ENCODE measurements at regions not wholly inside any gene's neighbourhood (a gene's known extent, or its start where the extent isn't known, plus 50 kb on each side); places are given as distances from the start of the nearest gene placed in this dataset.
"Not testable (repeated sequence)": the region's sequence is repeated elsewhere in the genome, so short reads cannot be mapped to it uniquely, and the experiment has no call there.

GRCh38 chr14:71555654-71556559 lies 376.3 kb upstream of the RGS6 start:
- peak; percentile 17 to 26 for DNase-seq (ENCODE audit: low read depth in 2 of 2, low spot score in 1 of 2)

- no peak for DNase-seq (ENCODE audit: low read depth in 2 of 2, low spot score in 1 of 2)
Measured at GRCh38 chr14:71556730-71557129, 375.5 kb upstream of the RGS6 start.

GRCh38 chr14:71557351-71557750 lies 374.9 kb upstream of the RGS6 start:
- no peak for DNase-seq (ENCODE audit: low read depth in 2 of 2, low spot score in 1 of 2)

- not testable (repeated sequence) for DNase-seq (ENCODE audit: low read depth in 2 of 2, low spot score in 1 of 2)
Measured at GRCh38 chr14:71558943-71559342, 373.3 kb upstream of the RGS6 start.

DNA sequence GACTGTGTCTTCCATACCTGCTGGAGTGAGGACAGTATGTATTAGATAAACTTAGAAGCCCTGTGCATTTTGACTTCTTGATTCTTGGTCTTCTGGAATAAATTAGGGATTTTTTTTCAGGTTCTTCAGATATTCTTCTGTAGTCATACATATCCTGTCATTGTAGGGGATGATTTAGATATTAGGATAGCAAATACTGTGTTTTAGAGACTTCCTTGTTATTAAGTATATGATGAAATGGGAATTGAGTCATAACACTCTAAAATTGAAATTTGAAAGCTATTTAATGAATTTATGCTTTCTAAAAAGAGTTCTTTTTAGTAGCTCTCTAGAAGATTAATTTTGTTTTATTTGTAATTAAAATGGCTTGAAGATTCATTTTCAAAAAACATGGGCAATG lies 371.5 kb upstream of the RGS6 start:
- no peak for DNase-seq (ENCODE audit: low read depth in 2 of 2, low spot score in 1 of 2)

GRCh38 chr14:71563492-71564153 lies 368.6 kb upstream of the RGS6 start:
- DNase-seq (ENCODE audit: low read depth in 2 of 2, low spot score in 1 of 2) = no peak

DNA sequence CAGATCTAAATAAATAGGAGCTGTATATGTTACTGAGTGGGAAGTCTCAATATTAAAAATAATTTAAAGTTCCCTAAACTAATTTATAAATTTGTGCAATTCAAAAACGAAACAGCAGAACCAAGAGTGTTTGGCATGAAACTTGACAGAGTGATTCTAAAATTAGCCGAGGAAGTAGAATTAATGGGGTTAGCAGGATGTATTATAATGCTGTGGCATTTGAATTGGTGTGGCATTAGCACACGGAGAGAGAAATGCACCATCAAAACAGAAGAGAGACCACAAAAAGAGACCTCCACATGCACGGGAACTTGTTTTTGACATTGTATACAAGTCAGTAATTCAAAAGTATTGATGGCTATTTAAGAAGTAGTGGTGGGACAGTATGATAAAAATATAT lies 366.0 kb upstream of the RGS6 start:
- no peak for DNase-seq (ENCODE audit: low read depth in 2 of 2, low spot score in 1 of 2)

- DNase-seq (ENCODE audit: low read depth in 2 of 2, low spot score in 1 of 2) = not testable (repeated sequence)
Measured at GRCh38 chr14:71567499-71568133, 364.6 kb upstream of the RGS6 start.

DNA sequence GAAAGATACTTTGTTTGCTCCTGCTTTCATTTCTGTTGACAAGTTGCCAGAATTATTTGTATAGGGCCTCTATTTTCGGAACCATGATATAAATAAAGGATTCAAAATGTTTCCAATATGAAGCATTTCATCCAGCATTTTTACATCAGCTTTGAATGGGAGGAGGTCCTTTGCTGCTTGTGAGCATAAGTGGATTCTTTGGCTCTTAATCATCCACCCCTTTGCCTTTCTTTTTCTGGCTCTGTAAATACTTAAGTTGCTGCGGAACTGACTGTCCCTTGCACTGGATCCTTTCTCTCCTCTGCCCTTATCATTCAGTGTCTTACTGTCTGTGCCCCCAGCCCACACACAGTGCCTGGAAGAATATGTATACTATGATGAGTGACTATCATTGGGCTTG lies 357.3 kb upstream of the RGS6 start:
- DNase-seq (ENCODE audit: low read depth in 2 of 2, low spot score in 1 of 2) = no peak

DNA sequence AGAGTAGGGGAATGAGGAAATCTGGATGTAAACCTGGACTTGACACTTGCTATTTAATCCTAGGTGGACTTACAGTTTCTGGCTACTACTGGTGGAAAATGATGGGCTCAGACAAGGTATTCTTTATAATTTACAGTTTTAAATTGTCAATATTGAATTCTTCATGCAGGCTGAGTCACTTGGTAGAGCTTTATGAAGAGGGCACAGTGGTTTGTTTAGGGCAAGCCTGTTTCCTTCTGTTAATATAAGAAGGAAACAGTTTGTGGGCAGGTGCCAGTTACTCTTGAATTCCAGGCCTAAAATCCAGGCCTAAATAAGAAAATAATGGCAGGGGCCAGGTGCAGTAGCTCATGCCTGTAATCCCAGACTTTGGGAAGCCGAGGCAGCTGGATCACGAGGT lies 355.8 kb upstream of the RGS6 start:
- DNase-seq (ENCODE audit: low read depth in 2 of 2, low spot score in 1 of 2) = no peak

DNA sequence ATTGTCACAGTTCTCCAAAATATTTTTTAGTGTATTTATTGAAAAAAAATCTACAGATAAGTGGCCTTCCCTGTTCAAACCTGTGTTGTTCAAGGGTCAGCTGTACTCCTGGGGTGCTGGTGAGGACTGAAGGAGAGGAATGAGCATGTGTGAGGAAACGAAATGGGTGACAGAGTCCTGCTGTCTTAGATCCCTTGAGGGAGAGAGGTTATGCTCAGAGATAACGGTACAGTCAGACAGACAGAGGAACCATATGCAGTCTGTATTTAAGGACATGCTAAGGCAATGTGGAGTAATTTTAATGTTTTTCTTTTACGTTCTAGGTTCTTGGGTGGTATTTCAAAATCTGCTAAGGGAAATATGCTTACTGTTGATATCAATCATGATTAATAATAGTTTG lies 352.9 kb upstream of the RGS6 start:
- DNase-seq (ENCODE audit: low read depth in 2 of 2, low spot score in 1 of 2) = no peak

GRCh38 chr14:71582705-71583104 lies 349.5 kb upstream of the RGS6 start:
- DNase-seq (ENCODE audit: low read depth in 2 of 2, low spot score in 1 of 2) = no peak

GRCh38 chr14:71583194-71583593 lies 349.0 kb upstream of the RGS6 start:
- no peak for DNase-seq (ENCODE audit: low read depth in 2 of 2, low spot score in 1 of 2)

- no peak for DNase-seq (ENCODE audit: low read depth in 2 of 2, low spot score in 1 of 2)
Measured at GRCh38 chr14:71583705-71584104, 348.5 kb upstream of the RGS6 start.

DNA sequence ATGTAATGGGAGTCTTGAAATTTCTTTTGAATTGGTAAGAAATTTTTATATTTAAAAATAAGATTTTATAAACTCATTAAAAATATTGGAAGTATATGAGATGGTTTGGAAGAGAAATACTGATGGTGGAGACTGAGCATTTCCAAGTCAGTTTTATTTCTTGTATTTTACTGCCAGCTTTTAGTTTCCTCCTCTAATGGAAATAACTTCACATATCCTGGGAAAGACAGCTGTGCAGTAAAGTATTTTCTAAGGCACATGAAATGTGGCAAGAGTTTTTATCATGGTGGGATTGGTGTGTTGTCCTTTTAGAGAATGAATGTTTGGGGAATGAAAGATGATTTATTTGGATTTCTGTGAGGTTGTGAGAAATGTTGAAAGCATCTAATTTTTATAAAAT lies 346.9 kb upstream of the RGS6 start:
- no peak for DNase-seq (ENCODE audit: low read depth in 2 of 2, low spot score in 1 of 2)

- no peak for DNase-seq (ENCODE audit: low read depth in 2 of 2, low spot score in 1 of 2)
Measured at GRCh38 chr14:71586131-71586897, 345.9 kb upstream of the RGS6 start.

- no peak for DNase-seq (ENCODE audit: low read depth in 2 of 2, low spot score in 1 of 2)
Measured at GRCh38 chr14:71588028-71588427, 344.2 kb upstream of the RGS6 start.

- DNase-seq (ENCODE audit: low read depth in 2 of 2, low spot score in 1 of 2) = no peak
Measured at GRCh38 chr14:71588576-71589215, 343.5 kb upstream of the RGS6 start.

- no peak for DNase-seq (ENCODE audit: low read depth in 2 of 2, low spot score in 1 of 2)
Measured at GRCh38 chr14:71589609-71590008, 342.6 kb upstream of the RGS6 start.

DNA sequence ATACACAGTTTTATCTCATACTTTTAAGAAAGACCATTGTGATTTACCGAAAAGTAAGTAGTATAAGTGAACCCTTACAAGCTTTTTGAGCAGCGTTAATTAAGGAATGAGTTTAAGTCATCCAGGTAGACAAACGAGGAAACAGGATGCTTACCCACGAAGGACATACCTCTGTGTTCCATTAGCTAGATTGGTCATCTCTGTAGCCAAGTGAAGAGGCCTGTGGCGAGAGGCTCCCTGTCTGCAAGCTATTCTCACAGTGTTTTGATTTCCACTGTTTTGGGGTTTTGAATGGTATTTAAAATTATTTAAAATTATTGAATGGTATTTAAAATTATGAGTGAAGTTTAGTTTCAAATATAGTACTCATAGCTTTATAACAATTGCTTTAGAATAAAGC lies 342.1 kb upstream of the RGS6 start:
- DNase-seq (ENCODE audit: low read depth in 2 of 2, low spot score in 1 of 2) = no peak

DNA sequence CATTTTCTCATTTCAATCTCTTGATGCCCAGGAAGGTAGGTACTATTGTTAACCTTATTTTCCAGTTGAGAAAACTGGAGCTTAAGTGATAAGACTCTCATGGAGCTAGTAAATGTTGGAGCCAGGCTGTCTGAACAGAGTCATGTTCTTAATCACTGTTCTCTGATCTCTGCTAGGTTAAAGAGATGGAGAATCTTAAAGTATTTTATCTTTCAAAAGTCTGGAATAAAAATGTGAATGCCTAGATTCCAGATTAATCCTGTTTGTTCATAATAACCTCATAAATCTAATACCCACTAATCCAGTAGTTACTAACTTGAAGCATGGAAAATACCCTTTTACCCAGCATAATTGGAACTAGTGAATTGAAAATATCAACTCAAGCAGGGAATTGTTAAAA lies 341.0 kb upstream of the RGS6 start:
- no peak for DNase-seq (ENCODE audit: low read depth in 2 of 2, low spot score in 1 of 2)
